GM10266 (cell line): ENCODE measurements at regions not wholly inside any gene's neighbourhood (a gene's known extent, or its start where the extent isn't known, plus 50 kb on each side); places are given as distances from the start of the nearest gene placed in this dataset.

ENCODE experiments used
- DNase-seq: peaks from one replicate; pipeline ENCODE4 v3.0.0; 2012; ENCODE audit errors: extremely low spot score
- TF ChIP-seq, protein P1 (sequence below): IDR thresholded peaks from 2 replicates; pipeline ENCODE4 v1.5.1; 2012; ENCODE audit warnings: mild to moderate bottlenecking, low read depth; ENCODE audit not compliant: control insufficient read depth, insufficient read depth; ENCODE audit errors: missing control alignments

DNA sequence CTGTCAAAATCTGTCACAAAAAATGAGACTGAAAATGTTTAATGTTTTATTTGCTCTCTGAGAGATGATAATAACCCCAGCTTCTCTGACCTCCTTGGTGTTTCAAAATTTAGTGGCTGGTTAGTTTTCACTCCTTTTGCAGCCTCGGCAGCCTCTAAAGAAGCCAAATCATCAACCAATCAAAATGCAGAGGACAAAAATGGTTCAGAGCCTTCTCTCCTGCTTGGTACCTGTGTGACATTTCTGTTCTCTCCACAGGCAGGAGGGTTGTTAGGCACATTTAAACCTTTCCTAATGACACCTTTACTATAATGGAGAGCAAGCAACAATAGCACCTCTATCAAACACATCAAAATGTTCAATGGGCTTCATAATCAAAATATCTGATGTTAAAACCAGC, 375.5 kb downstream of the HACE1 start:
- no peak for DNase-seq
- TF ChIP-seq, protein P1, sequence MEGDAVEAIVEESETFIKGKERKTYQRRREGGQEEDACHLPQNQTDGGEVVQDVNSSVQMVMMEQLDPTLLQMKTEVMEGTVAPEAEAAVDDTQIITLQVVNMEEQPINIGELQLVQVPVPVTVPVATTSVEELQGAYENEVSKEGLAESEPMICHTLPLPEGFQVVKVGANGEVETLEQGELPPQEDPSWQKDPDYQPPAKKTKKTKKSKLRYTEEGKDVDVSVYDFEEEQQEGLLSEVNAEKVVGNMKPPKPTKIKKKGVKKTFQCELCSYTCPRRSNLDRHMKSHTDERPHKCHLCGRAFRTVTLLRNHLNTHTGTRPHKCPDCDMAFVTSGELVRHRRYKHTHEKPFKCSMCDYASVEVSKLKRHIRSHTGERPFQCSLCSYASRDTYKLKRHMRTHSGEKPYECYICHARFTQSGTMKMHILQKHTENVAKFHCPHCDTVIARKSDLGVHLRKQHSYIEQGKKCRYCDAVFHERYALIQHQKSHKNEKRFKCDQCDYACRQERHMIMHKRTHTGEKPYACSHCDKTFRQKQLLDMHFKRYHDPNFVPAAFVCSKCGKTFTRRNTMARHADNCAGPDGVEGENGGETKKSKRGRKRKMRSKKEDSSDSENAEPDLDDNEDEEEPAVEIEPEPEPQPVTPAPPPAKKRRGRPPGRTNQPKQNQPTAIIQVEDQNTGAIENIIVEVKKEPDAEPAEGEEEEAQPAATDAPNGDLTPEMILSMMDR = no peak

GRCh38 chr6:104483225-104483834, 376.4 kb downstream of the HACE1 start:
- no peak for DNase-seq
- TF ChIP-seq, protein P1 = no peak

DNA sequence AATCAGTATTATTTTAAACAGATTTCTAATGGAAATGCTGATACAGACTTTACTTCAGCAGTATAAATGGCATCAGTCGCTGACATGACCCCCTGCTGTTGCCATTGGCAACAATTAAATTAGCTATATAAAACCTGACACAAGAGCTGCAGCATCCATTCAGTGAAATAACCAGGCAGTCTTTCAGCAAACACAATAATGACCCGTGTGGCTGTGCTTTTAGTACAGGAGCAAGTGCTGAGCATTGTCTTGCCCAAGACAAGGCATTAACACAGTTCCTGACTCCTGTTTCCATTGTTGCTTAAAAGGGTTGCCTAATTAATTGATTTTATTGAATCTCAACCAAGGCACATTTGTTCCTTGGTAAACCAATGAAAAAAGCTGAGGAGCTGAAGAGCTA, 382.1 kb downstream of the HACE1 start:
- TF ChIP-seq, protein P1 = no peak
- DNase-seq = no peak

DNA sequence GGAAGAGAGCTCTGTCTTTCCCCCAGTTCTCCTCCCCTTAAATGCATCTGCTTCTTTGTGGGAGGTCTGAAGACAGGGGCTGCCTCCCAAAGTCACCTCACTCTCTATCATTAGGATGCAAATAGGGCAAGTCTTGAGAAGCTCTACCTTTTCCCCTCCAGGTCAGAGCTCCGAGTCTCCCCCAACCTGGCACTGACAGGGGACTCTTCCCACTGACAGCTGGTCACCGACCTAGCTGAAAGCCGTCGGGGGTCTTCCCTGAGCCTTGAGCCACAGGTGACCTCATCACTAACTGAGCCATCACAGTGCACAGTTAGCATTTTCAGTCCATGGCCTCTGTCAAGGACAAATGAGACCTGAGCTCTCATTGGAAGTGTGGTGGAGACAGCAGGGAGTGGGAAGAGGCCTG, 386.7 kb downstream of the HACE1 start:
- no peak for DNase-seq
- TF ChIP-seq, protein P1 = no peak

DNA sequence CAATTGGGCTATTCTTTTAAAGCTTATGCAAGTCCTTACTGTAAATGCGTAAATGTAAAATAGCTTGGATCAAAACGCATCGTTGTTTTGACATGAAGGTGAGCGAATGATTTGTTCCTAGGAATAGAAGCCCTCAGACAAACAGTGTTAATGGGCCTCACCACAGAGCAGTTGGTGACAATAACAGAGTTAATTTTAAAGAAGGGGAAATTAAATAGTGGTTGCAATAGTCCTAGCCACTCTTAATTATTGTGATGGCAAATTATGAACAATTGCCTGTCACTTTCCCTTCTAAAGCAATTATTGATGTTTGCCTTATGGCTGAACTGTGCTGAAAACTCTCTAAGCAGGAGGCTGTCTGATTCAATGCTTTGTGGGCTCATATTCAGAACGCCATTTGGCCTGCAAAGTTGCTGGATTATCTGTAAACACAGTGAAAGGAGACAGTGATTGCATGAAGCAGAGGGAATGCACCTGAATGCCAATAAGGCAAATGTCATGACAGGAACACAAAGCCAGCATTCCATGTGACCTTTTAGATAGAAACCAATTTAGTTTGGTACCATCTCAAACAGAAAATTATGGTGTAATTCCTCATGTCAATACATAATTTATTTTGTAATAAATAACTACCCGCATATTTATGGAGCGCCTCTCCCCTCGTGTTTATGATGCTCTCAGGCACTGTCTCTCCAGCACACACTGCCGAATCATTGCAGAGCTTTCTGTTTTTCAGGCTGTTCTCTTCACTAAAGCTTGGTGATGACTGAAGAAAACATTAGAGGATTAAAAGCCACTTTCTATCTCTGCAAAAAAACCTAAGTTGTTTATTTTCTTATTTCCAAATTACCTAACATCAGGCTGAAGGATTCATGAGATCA, 387.5 kb downstream of the HACE1 start:
- no peak for DNase-seq
- TF ChIP-seq, protein P1 = no peak

GRCh38 chr6:104466306-104466705, 393.4 kb downstream of the HACE1 start:
- TF ChIP-seq, protein P1 = no peak
- DNase-seq = no peak
